Transverse colon (tissue), 1 donor: ENCODE measurements at regions not wholly inside any gene's neighbourhood (a gene's known extent, or its start where the extent isn't known, plus 50 kb on each side); places are given as distances from the start of the nearest gene placed in this dataset.

Source experiments
- EP300 ChIP-seq: sonication (generic); formaldehyde crosslinking; IDR thresholded peaks from one replicate; pipeline ENCODE4 v1.6.1; 2017; ENCODE audit warnings: antibody characterized with exemption, low read depth
- POLR2A ChIP-seq: fragments of 450-650 bp; IDR thresholded peaks from one replicate; pipeline ENCODE4 v1.6.1; 2016; ENCODE audit warnings: antibody characterized with exemption, mild to moderate bottlenecking, moderate library complexity

GRCh38 chr6:167643716-167644115 lies 183.0 kb upstream of the AFDN start:
- TF ChIP-seq POLR2A (no peak), EP300 (no peak)
